IMR-90 (cell line): ENCODE measurements at regions not wholly inside any gene's neighbourhood (a gene's known extent, or its start where the extent isn't known, plus 50 kb on each side); places are given as distances from the start of the nearest gene placed in this dataset.
A peak's percentile ranks its signal among the peaks of the same experiment; 100 is the strongest.

ENCODE experiments used
- ATAC-seq: fragments of 200-7000 bp; cut with Tn5 transposase; 2 replicates; pipeline ENCODE4 v1.9.1; 2020; ENCODE audit warnings: low read depth, mild to moderate bottlenecking, moderate library complexity
- BruUV-seq: library from RNA; stranded (reverse); fragments of 400-500 nt; replicated peaks from 2 replicates; lab custom pipeline; 2021; lab: Mats Ljungman, UMichigan
- CTCF ChIA-PET: fragments of 300-600 bp; formaldehyde crosslinking; extraction: SDS; loops from one replicate; lab custom pipeline; 2021; ENCODE audit warnings: antibody characterized with exemption; lab: Yijun Ruan, JAX
- POLR2A ChIA-PET: fragments of 300-600 bp; sonication (Branson Sonifier 250); formaldehyde crosslinking; loops from one replicate; lab custom pipeline; 2022; ENCODE audit warnings: antibody characterized with exemption; ENCODE audit not compliant: unreplicated experiment; lab: Charles Lee
- DNase-seq: peaks from one replicate; pipeline ENCODE4 v3.0.0; 2013
- H2AFZ ChIP-seq: replicated peaks from 2 replicates; pipeline ENCODE3; 2013; ENCODE audit warnings: low read length, mild to moderate bottlenecking; ENCODE audit not compliant: poor library complexity
- H2AK5ac ChIP-seq: 2 replicates; pipeline ENCODE4 v1.6.1; 2013; ENCODE audit warnings: low read depth, low read length, inconsistent platforms
- H2AK9ac ChIP-seq: replicated peaks from 2 replicates; pipeline ENCODE3; 2013; ENCODE audit warnings: mild to moderate bottlenecking, low read depth, low read length, moderate library complexity; ENCODE audit not compliant: poor library complexity
- H2BK120ac ChIP-seq: 2 replicates; pipeline ENCODE4 v1.6.1; 2013; ENCODE audit warnings: low read depth, low read length, inconsistent platforms
- H2BK15ac ChIP-seq: 3 replicates; pipeline ENCODE4 v1.6.1; 2013; ENCODE audit warnings: low read depth, low read length, inconsistent platforms
- H2BK20ac ChIP-seq: 2 replicates; pipeline ENCODE4 v1.6.1; 2013; ENCODE audit warnings: low read depth, mild to moderate bottlenecking, inconsistent platforms, low read length, moderate library complexity
- H2BK5ac ChIP-seq: 2 replicates; pipeline ENCODE4 v1.6.1; 2013; ENCODE audit warnings: mild to moderate bottlenecking, low read depth, low read length, inconsistent platforms; ENCODE audit not compliant: poor library complexity, severe bottlenecking
- H3K14ac ChIP-seq: replicated peaks from 2 replicates; pipeline ENCODE4 v1.6.1; 2013; ENCODE audit warnings: low read depth, low read length, inconsistent platforms
- H3K18ac ChIP-seq: 2 replicates; pipeline ENCODE4 v1.6.1; 2013; ENCODE audit warnings: low read depth, low read length, control low read depth
- H3K23ac ChIP-seq: 2 replicates; pipeline ENCODE4 v1.6.1; 2013; ENCODE audit warnings: low read depth, low read length, inconsistent platforms
- H3K27ac ChIP-seq: 2 replicates; pipeline ENCODE4 v1.5.1; 2013; ENCODE audit warnings: mild to moderate bottlenecking, control low read depth, low read length; ENCODE audit not compliant: insufficient read depth
- H3K27me3 ChIP-seq: 2 replicates; pipeline ENCODE4 v1.6.1; 2013; ENCODE audit warnings: low read length; ENCODE audit not compliant: control insufficient read depth, insufficient read depth
- H3K36me3 ChIP-seq: 2 replicates; pipeline ENCODE4 v1.6.1; 2013; ENCODE audit warnings: low read length, mixed read lengths; ENCODE audit not compliant: control insufficient read depth, insufficient read depth
- H3K4ac ChIP-seq: 2 replicates; pipeline ENCODE4 v1.6.1; 2013; ENCODE audit warnings: low read depth, low read length, inconsistent platforms
- H3K4me1 ChIP-seq: 2 replicates; pipeline ENCODE4 v1.6.1; 2013; ENCODE audit warnings: low read length, mixed read lengths; ENCODE audit not compliant: control insufficient read depth, insufficient read depth
- H3K4me2 ChIP-seq: 2 replicates; pipeline ENCODE4 v1.6.1; 2013; ENCODE audit warnings: low read depth, mild to moderate bottlenecking, control low read depth, low read length, moderate library complexity
- H3K4me3 ChIP-seq: 2 replicates; pipeline ENCODE4 v1.5.1; 2013; ENCODE audit warnings: low read depth, mild to moderate bottlenecking, control low read depth, low read length, moderate library complexity; ENCODE audit not compliant: insufficient read depth
- H3K56ac ChIP-seq: 2 replicates; pipeline ENCODE4 v1.6.1; 2013; ENCODE audit warnings: low read length, inconsistent platforms; ENCODE audit not compliant: insufficient read depth; ENCODE audit errors: extremely low read depth
- H3K79me1 ChIP-seq, 2 experiments: 2 replicates each; pipeline ENCODE4 v1.6.1; 2013; ENCODE audit warnings: low read length in 2 of 2, inconsistent platforms in 1 of 2, low read depth in 1 of 2
- H3K9ac ChIP-seq: 2 replicates; pipeline ENCODE4 v1.6.1; 2013; ENCODE audit warnings: low read depth, low read length, control low read depth
- H3K9me1 ChIP-seq: 2 replicates; pipeline ENCODE4 v1.6.1; 2013; ENCODE audit warnings: low read length, inconsistent platforms; ENCODE audit not compliant: insufficient read depth
- H3K9me3 ChIP-seq: 2 replicates; pipeline ENCODE4 v1.6.1; 2013; ENCODE audit warnings: low read length; ENCODE audit not compliant: control insufficient read depth, insufficient read depth
- H4K20me1 ChIP-seq: 2 replicates; pipeline ENCODE4 v1.6.1; 2013; ENCODE audit warnings: low read length, inconsistent platforms; ENCODE audit not compliant: insufficient read depth
- H4K5ac ChIP-seq: 2 replicates; pipeline ENCODE4 v1.6.1; 2013; ENCODE audit warnings: mild to moderate bottlenecking, low read depth, low read length, control low read depth
- H4K8ac ChIP-seq, 2 experiments: 2 replicates each; pipeline ENCODE4 v1.6.1; 2013; ENCODE audit warnings: low read depth in 2 of 2, low read length in 2 of 2, control low read depth in 1 of 2, inconsistent platforms in 1 of 2
- H4K91ac ChIP-seq: 2 replicates; pipeline ENCODE4 v1.6.1; 2013; ENCODE audit warnings: low read depth, low read length, inconsistent platforms; ENCODE audit not compliant: insufficient read depth
- CEBPB ChIP-seq: IDR thresholded peaks from 2 replicates; pipeline ENCODE4 v1.6.1; 2012; ENCODE audit warnings: low read depth, low read length, improper control_type of control experiment
- CTCF ChIP-seq: conservative IDR thresholded peaks from 2 replicates; pipeline ENCODE4 v1.5.1; 2012; ENCODE audit warnings: mild to moderate bottlenecking, low read depth, low read length, improper control_type of control experiment
- MAZ ChIP-seq: IDR thresholded peaks from 2 replicates; pipeline ENCODE4 v1.6.1; 2012; ENCODE audit warnings: low read depth, mild to moderate bottlenecking, low read length, improper control_type of control experiment, moderate library complexity, borderline replicate concordance
- RAD21 ChIP-seq: IDR thresholded peaks from 2 replicates; pipeline ENCODE4 v1.6.1; 2012; ENCODE audit warnings: low read length, improper control_type of control experiment
- RCOR1 ChIP-seq: IDR thresholded peaks from 2 replicates; pipeline ENCODE4 v1.6.1; 2012; ENCODE audit warnings: mild to moderate bottlenecking, low read length, improper control_type of control experiment; ENCODE audit not compliant: insufficient replicate concordance
- WGBS, 2 experiments: methylation state at CpG; one replicate each; pipeline versions ENCODE4 v1.1.5 to v1.1.7; 2013; ENCODE audit warnings: missing lambda C conversion rate in 2 of 2; ENCODE audit not compliant: insufficient read length in 1 of 2; ENCODE audit errors: extremely low coverage in 2 of 2; 5-methylcytosine and 5-hydroxymethylcytosine counted together
- dilution Hi-C: fragments of 300-500 bp; cut with HindIII; formaldehyde crosslinking; loops from one replicate; pipeline ENCODE4 v1.14.3; 2018; ENCODE audit warnings: low sequenced_read_pairs; ENCODE audit not compliant: unreplicated experiment
- in situ Hi-C: fragments of 300-500 bp; cut with MboI; formaldehyde crosslinking; loops from 3 replicates; pipeline ENCODE4 v1.14.3; 2019; ENCODE audit warnings: low sequenced_read_pairs, inconsistent platforms, mixed read lengths
- intact Hi-C: fragments of 100-400 bp; cut with micrococcal nuclease; formaldehyde crosslinking; loops from 2 replicates; pipeline ENCODE4 v1.10.0; 2022

- H3K23ac ChIP-seq = no peak overlapping the region
- no peaks in the 10 kb centered on the region for H3K4me1 ChIP-seq
- no peaks in the 10 kb centered on the region for H3K79me1 ChIP-seq
- no peak overlapping the region for H4K8ac ChIP-seq
- DNase-seq (peak; percentile 38), ATAC-seq (no peak)
- no peak overlapping the region for H2BK20ac ChIP-seq
- H3K4me2 ChIP-seq = no peak overlapping the region
- no peak overlapping the region for H2BK15ac ChIP-seq
- dilution Hi-C loops = no loop called here
- ChIA-PET POLR2A (interaction anchor here (0.6 kb wide), 1 partner anchor 785 kb away, joined by 7 read pairs; no protein-coding TSS in a partner anchor), CTCF (no interaction called here)
- H4K20me1 ChIP-seq = no peaks in the 10 kb centered on the region
- H3K4me3 ChIP-seq = no peak overlapping the region
- H3K4ac ChIP-seq = no peak overlapping the region
- no peaks in the 10 kb centered on the region for H3K36me3 ChIP-seq
- no peak overlapping the region for H2AFZ ChIP-seq
- no peak overlapping the region for H2AK5ac ChIP-seq
- BruUV-seq = no TSS peak
- H3K14ac ChIP-seq = no peak overlapping the region
- no peaks in the 10 kb centered on the region for H3K9me1 ChIP-seq
- no peak overlapping the region for H3K18ac ChIP-seq
- no peak overlapping the region for H3K27ac ChIP-seq
- in situ Hi-C loops = no loop called here
- no CpG with 5 or more reads among the region's 4 CpGs for WGBS, 2 experiments
- H3K56ac ChIP-seq = no peak overlapping the region
- no peak overlapping the region for H4K5ac ChIP-seq
- intact Hi-C loops = no loop called here
- H2BK120ac ChIP-seq = no peak overlapping the region
- no peak overlapping the region for H2BK5ac ChIP-seq
- no peak overlapping the region for H2AK9ac ChIP-seq
- TF ChIP-seq RAD21 (no peak), MAZ (no peak), RCOR1 (no peak), CTCF (0 out of 2 replicates have a peak, but pooled peaks have one; percentile 22), CEBPB (no peak)
- no peaks in the 10 kb centered on the region for H3K9me3 ChIP-seq
- H4K91ac ChIP-seq = no peak overlapping the region
- no peaks in the 10 kb centered on the region for H3K27me3 ChIP-seq
- no peak overlapping the region for H3K9ac ChIP-seq
Observed at GRCh38 chr1:188937965-188938551, 1539.6 kb downstream of the BRINP3 start.
